ENCODE measurements at regions not wholly inside any gene's neighbourhood (a gene's known extent, or its start where the extent isn't known, plus 50 kb on each side); places are given as distances from the start of the nearest gene placed in this dataset.

GRCh38 chr16:86145669-86146068, 246.7 kb downstream of the IRF8 start:
- TF ChIP-seq CTCF (IDR thresholded peaks at IDR 0.05): no peak
- no peak overlapping the region for H3K27ac ChIP-seq
- DNase-seq: no peak
- no peaks in the 10 kb centered on the region for H3K4me1 ChIP-seq
- no peaks in the 10 kb centered on the region for H3K36me3 ChIP-seq
- H3K27me3 ChIP-seq: peaks cover 0 to 18% of the 10 kb centered on the region in 2 donors
- intact Hi-C loops (cut with DNase I; ENCODE audit: low total_unique reads): no loop called here
- H3K9me3 ChIP-seq: peaks cover 0 to 4% (median 0%) of the 10 kb centered on the region in 3 donors
- H3K4me3 ChIP-seq: no peak overlapping the region

- H3K36me3 ChIP-seq: no peaks in the 10 kb centered on the region
- H3K27ac ChIP-seq: no peak overlapping the region
- no peak for TF ChIP-seq CTCF (IDR thresholded peaks at IDR 0.05)
- no peak for DNase-seq
- H3K27me3 ChIP-seq: peaks cover 0 to 40% of the 10 kb centered on the region in 2 donors
- no peaks in the 10 kb centered on the region for H3K4me1 ChIP-seq
- intact Hi-C loops (cut with DNase I; ENCODE audit: low total_unique reads): no loop called here
- no peak overlapping the region for H3K4me3 ChIP-seq
- H3K9me3 ChIP-seq: peaks cover 0 to 4% (median 0%) of the 10 kb centered on the region in 3 donors
Observed at GRCh38 chr16:86150641-86151238, 251.8 kb downstream of the IRF8 start.

GRCh38 chr16:86151239-86151851, 252.4 kb downstream of the IRF8 start:
- Histone ChIP-seq H3K4me1 (no peaks in the 10 kb centered on the region), H3K36me3 (no peaks in the 10 kb centered on the region), H3K27me3 (peaks cover 0 to 43% of the 10 kb centered on the region in 2 donors), H3K27ac (no peak overlapping the region), H3K9me3 (peaks cover 0 to 4% (median 0%) of the 10 kb centered on the region in 3 donors), H3K4me3 (no peak overlapping the region)
- intact Hi-C loops (cut with DNase I; ENCODE audit: low total_unique reads): no loop called here
- no peak for DNase-seq
- no peak for TF ChIP-seq CTCF (IDR thresholded peaks at IDR 0.05)

- H3K27ac ChIP-seq: no peak overlapping the region
- DNase-seq: no peak
Observed at GRCh38 chr16:86156155-86156554, 257.2 kb downstream of the IRF8 start.

GRCh38 chr16:86157616-86158247, 258.8 kb downstream of the IRF8 start:
- Histone ChIP-seq H3K36me3 (no peaks in the 10 kb centered on the region), H3K27ac (no peak overlapping the region), H3K4me1 (no peaks in the 10 kb centered on the region), H3K9me3 (no peaks in the 10 kb centered on the region), H3K27me3 (peaks cover 0 to 15% of the 10 kb centered on the region in 2 donors), H3K4me3 (no peak overlapping the region)
- no peak for DNase-seq
- intact Hi-C loops (cut with DNase I; ENCODE audit: low total_unique reads): no loop called here
- TF ChIP-seq CTCF (IDR thresholded peaks at IDR 0.05): no peak

More at GRCh38 chr16:86156155-86156554, 257.2 kb downstream of the IRF8 start:
- TF ChIP-seq CTCF (IDR thresholded peaks at IDR 0.05): no peak
- Histone ChIP-seq H3K36me3 (no peaks in the 10 kb centered on the region), H3K27me3 (peaks cover 0 to 30% of the 10 kb centered on the region in 2 donors), H3K4me3 (no peak overlapping the region), H3K9me3 (no peaks in the 10 kb centered on the region), H3K4me1 (no peaks in the 10 kb centered on the region)
- intact Hi-C loops (cut with DNase I; ENCODE audit: low total_unique reads): no loop called here
